GM18519 (cell line): ENCODE measurements at regions not wholly inside any gene's neighbourhood (a gene's known extent, or its start where the extent isn't known, plus 50 kb on each side); places are given as distances from the start of the nearest gene placed in this dataset.
A peak's percentile ranks its signal among the peaks of the same experiment; 100 is the strongest.

Experiments used
- ATAC-seq: cut with Tn5 transposase; IDR thresholded peaks from one replicate; pipeline ENCODE4 v1.9.1; 2021; ENCODE audit warnings: mild to moderate bottlenecking, moderate library complexity; ENCODE audit not compliant: unreplicated experiment, low FRiP score

DNA sequence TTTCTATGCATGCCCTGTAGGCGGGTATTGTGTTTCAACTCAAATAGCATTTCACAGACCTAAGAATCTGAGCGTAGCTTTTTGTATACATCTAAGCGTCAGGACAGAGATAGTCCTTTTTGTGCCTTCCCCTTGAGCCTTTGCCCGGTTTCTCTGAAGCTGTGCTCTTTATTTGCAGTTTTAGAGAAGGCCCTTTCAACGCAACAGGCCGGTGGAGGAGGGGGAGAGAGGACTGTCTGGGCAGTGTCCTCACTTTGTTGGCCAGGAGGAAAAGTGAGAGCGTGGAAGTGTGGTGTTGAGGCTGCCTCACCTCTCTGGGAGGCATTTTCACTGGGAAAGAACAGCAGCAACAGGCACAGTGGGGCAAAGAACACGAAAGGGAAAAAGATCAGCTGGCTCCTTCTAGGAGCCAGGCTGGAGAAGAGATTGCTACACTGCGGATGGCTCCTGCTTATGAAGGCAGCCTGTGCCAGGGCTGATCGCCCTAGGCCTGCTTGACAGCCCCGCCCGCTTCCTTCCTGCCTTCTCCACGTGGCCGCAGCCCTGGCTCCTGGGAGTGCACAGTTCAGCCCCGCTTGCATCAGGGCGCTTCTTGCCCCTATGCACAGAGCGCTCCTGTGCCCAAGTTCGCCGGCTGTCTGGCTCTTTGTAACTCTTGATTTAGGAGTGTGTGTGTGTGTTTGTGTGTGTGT, 195.6 kb upstream of the POU3F3 start:
- ATAC-seq, result no peak

DNA sequence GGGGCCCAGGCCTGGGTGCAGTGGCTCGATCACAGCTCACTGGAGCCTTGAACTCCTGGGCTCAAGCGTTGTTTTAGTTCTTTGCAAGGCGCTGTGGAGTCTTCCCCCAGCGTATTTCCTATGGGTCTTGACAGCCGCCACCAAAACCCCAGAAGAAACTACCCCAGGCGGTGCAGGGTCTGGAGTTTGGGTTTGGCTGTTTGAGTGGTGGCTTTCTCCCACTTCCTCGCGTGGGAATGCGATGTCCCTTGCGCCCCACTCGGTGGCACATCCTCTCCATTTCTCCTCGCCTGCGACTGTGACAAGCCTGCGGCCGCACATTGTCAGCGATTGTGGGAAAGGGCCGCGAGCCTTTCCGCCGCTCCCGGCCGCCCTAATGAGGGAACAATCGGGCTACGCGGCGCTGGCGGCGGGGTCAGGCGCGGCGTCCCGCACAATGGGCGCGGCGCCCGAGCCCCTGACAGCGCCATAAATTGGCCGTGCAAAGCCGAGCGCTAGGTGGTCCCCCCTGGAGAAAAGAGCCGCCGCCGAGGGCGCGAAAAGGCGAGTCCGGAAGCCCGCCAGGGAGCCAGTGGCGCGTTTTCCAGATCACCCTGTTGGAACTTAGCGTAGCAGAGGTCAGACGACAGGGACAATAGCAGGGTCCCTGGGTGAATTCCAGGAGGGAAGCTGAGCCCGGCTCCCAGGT, 194.9 kb upstream of the POU3F3 start:
- ATAC-seq, result no peak

DNA sequence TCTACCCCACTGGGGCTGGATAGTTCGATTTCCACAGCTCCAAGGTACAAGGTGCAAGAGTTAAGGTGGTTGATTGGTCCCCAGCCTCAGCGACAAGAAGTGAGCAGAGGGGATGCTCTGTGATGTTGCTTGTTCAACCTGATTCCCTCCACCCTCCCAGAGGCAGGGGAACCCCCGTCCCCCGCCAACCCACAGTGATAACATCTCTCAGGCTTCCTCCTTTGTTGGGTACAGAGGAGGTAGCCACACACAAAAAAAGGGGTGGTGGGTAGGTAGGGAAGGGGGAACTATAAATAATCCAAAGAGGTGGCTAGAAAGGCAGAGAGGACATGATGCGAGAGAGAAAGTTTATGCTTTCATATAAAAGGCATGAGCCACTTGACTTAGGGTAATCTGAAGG, 192.9 kb upstream of the POU3F3 start:
- no peak for ATAC-seq

DNA sequence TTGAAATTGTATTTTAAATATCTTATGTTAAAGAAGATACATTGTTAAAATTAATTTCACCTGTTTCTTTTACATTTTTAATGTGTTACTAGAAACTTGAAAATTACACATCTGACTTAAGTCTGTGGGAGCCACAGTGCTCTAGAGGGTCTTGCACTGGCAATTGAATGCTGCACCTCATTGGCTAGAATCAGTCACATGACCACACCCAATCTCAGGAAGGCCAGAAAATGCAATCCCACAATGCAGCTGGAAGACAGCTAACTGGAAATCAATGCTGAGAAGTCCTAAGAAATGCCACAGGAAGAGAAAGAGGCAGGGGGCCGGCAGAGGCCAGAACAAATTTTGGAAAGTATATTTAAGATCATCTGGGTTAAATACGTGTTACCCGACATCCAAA, 189.2 kb upstream of the POU3F3 start:
- ATAC-seq, result no peak

DNA sequence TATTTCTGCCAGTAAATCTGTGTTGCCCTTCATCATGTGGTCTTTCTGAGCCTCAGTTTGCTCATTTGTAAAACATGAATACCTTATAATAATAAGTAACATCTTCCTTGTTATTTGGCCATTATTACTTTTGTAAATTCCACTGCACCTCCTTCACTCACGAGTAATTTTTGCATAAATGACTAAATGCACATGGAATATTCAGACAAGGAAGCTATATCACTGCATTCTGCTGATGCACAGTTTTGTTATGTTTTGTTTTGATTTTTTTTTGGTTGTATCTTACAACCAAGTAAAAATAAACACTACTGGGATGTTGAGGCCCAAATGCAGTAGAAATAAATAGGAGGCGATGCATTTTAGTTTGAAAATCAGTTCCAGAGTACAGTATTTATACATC, 185.3 kb upstream of the POU3F3 start:
- ATAC-seq, result no peak

- no peak for ATAC-seq
These were observed 180.7 kb upstream of the POU3F3 start for GRCh38 chr2:104673225-104673624.

GRCh38 chr2:104678181-104678580, 175.7 kb upstream of the POU3F3 start:
- ATAC-seq, result no peak

- no peak for ATAC-seq
These were observed 168.3 kb upstream of the POU3F3 start for GRCh38 chr2:104685591-104685990.

DNA sequence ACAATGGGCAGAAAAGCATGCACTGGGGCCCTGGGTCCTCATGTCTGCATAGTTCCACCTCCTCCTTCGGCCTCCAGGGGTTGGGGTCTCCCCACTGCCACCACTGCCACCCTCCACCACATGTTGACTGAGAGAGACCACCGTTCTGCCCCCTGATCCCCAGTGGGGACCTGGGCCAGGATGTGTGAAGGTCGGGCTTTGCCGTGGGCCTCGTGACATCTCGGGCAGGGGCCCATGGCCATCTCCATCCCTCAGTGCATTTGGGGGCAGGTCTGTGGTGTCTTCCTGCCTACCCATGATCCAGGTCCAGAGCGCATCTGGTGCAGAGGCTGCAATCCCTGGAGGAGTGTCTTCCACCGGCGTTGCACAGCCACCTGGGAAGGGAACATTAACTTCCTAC, 166.8 kb upstream of the POU3F3 start:
- no peak for ATAC-seq

GRCh38 chr2:104690255-104690984, 163.5 kb upstream of the POU3F3 start:
- no peak for ATAC-seq

- no peak for ATAC-seq
These were observed 155.6 kb upstream of the POU3F3 start for GRCh38 chr2:104698276-104698675.

- ATAC-seq, result no peak
These were observed 152.5 kb upstream of the POU3F3 start for GRCh38 chr2:104701411-104701911.

DNA sequence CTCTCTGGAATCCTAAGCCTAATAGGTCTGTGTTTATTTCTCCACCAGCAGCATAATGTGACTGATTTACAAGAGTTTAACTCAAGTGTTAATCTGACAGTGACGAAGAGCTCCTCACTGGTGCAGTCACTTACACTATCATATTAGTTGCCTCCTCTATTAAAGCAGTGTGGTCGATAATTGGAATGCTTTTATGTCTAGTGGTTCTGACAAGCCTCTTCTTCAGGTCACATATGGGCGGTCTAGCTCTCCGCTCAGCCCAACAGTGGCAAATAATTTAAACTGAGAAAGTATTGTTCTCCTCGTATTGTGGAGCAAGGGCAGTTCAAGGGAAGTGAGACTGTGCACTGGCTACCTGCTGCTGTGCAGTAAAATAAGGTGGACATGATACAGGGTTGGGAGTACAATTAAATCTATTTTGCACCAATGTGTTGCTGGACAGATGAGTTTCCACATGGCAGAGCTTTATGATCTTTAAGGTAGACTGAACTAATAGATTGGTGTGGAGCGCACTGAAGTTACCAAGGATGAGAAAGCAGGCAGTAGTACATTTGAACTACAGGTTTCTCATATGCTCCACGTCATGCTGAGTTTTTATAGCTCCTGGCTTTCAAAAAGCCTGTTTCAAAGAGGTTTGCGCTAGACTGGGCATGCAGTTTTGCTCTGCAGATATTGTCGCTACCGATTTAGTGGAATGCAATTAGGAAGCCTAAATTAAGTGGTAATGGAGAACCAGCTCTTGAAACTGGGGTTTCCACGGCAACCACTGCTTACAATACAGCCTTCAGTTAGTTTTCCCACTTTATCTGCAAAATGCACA, 151.7 kb upstream of the POU3F3 start:
- ATAC-seq, result no peak

DNA sequence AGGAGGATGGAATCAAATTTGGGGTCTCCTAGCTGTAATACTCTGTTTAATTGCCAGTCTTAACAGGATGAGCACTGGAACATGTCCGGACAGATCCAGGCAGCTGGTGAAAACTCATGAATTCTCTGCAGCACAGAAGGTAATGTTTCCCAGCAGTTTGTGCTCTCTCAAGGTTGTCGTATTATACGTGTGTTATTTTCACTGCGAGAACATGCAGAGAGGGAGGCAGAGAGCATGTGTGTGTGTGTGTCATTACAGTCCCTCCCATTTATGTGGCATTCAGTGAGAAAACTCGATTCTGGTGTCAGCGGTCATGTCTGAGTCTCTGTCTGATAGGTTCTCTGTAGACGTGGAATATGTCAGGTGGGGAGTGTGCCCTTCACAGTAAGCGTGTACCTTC, 150.2 kb upstream of the POU3F3 start:
- no peak for ATAC-seq

DNA sequence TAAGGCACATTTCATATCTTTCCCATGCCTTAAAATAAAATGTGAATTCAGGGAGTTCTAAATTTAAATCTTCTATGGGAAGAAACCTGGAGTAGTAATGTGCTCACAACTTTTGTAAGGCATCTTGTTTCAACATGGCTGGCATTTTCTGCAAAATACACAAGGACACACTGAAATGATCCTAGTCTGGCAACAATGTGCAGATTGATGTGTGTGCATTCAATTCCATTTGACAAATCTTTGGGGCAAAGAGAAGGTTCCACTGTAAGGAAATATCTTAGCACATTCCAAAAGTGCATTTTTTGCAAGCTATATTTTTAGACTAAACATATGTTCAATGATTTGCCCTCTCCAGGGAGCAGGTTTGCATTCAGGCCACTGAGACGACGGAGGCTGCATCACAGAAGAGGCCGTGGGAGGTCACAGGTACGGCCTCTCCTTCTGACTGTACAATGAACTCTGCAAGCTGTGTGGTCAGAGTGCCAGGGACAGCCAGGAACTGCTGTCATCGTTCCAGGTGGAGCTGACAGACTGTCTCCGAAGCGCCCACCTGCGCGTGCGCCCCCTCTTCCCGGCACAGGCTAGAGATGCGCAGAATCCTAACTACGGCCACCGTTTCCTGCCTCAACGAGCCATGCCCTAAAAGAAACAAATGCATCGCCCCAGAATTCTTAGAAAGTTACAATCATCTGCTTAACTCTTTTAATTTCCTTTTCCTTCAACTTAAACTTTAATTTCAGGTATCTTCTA, 149.2 kb upstream of the POU3F3 start:
- ATAC-seq, result no peak

DNA sequence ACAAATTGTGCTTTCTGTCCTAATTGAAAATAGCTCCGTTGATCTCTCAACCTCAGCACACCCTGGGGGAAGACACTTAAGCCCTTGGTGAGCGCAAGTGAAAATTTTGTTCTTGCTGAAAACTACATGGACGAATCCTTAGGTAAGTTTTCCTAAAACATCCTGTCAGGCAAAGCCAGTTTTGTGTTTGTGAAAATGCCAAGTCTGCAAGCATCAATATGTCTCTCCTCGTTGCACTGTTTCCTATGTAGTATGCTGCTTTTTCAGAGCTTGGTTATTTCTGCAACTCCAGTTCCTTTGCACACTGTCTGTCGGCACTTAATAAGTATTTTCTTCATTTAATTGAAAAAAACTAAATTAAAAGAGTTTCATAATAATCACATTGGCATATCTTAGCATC, 146.9 kb upstream of the POU3F3 start:
- no peak for ATAC-seq

GRCh38 chr2:104708967-104709366, 144.9 kb upstream of the POU3F3 start:
- ATAC-seq, result no peak

GRCh38 chr2:104716061-104716460, 137.9 kb upstream of the POU3F3 start:
- ATAC-seq, result no peak

- peak; percentile 90 for ATAC-seq
These were observed 120.5 kb upstream of the POU3F3 start for GRCh38 chr2:104733226-104733943.
